Loucy (cell line): ENCODE measurements at regions not wholly inside any gene's neighbourhood (a gene's known extent, or its start where the extent isn't known, plus 50 kb on each side); places are given as distances from the start of the nearest gene placed in this dataset.

Experiments used
- H2AFZ ChIP-seq: fragments of 200-600 bp; sonication (generic); 2 replicates; pipeline ENCODE4 v1.6.0; 2016; ENCODE audit warnings: antibody characterized with exemption, mild to moderate bottlenecking, low read length, moderate library complexity
- H3F3A ChIP-seq: fragments of 200-600 bp; 2 replicates; pipeline ENCODE4 v1.6.0; 2016; ENCODE audit warnings: antibody characterized with exemption, low read depth, mild to moderate bottlenecking
- H3K27me3 ChIP-seq: fragments of 200-600 bp; sonication (generic); 2 replicates; pipeline ENCODE4 v1.6.1; 2014; ENCODE audit warnings: low read length, mild to moderate bottlenecking; ENCODE audit not compliant: insufficient read depth, poor library complexity, severe bottlenecking
- H3K36me3 ChIP-seq: fragments of 200-600 bp; sonication (generic); 2 replicates; pipeline ENCODE4 v1.6.1; 2016; ENCODE audit warnings: low read length; ENCODE audit not compliant: insufficient read depth
- H3K4me1 ChIP-seq: fragments of 200-600 bp; sonication (generic); 2 replicates; pipeline ENCODE4 v1.5.1; 2014; ENCODE audit warnings: low read length, mild to moderate bottlenecking; ENCODE audit not compliant: insufficient read depth, poor library complexity, severe bottlenecking
- H3K4me2 ChIP-seq: fragments of 200-600 bp; sonication (generic); 2 replicates; pipeline ENCODE4 v1.6.0; 2014; ENCODE audit warnings: antibody characterized with exemption, low read length, low read depth, mild to moderate bottlenecking; ENCODE audit not compliant: poor library complexity, severe bottlenecking
- H3K4me3 ChIP-seq: fragments of 200-600 bp; sonication (generic); 2 replicates; pipeline ENCODE4 v1.5.1; 2014; ENCODE audit warnings: low read length, mild to moderate bottlenecking, mixed read lengths; ENCODE audit not compliant: poor library complexity, severe bottlenecking
- H3K79me2 ChIP-seq: fragments of 200-600 bp; sonication (generic); 2 replicates; pipeline ENCODE4 v1.6.1; 2014; ENCODE audit warnings: low read length; ENCODE audit not compliant: insufficient read depth
- H3K9ac ChIP-seq: fragments of 200-600 bp; sonication (generic); 2 replicates; pipeline ENCODE4 v1.6.0; 2014; ENCODE audit warnings: mild to moderate bottlenecking, low read depth, low read length, moderate library complexity; ENCODE audit not compliant: poor library complexity, severe bottlenecking
- H3K9me2 ChIP-seq: fragments of 200-600 bp; sonication (generic); replicated peaks from 2 replicates; pipeline ENCODE4 v1.6.1; 2016; ENCODE audit warnings: low read depth, low read length, mixed read lengths
- H3K9me3 ChIP-seq: fragments of 200-600 bp; sonication (generic); 2 replicates; pipeline ENCODE4 v1.6.1; 2014; ENCODE audit warnings: mild to moderate bottlenecking, antibody characterized with exemption, low read length, low read depth; ENCODE audit not compliant: insufficient read depth
- H4K20me1 ChIP-seq: fragments of 200-600 bp; sonication (generic); 2 replicates; pipeline ENCODE4 v1.6.0; 2014; ENCODE audit warnings: antibody characterized with exemption, low read length, mild to moderate bottlenecking; ENCODE audit not compliant: insufficient read depth, poor library complexity, severe bottlenecking
- CTCF ChIP-seq: fragments of 200-600 bp; sonication (generic); conservative IDR thresholded peaks from 2 replicates; pipeline ENCODE4 v1.5.1; 2014; ENCODE audit warnings: mild to moderate bottlenecking, antibody characterized with exemption, low read length
- EZH2phosphoT487 ChIP-seq: fragments of 200-600 bp; IDR thresholded peaks from 2 replicates; pipeline ENCODE4 v1.6.1; 2018; ENCODE audit warnings: antibody characterized with exemption, mild to moderate bottlenecking, moderate library complexity, borderline replicate concordance

- Histone ChIP-seq H3K4me1 (peaks cover 87% of the 10 kb centered on the region), H3K4me3 (no peak overlapping the region), H3K27me3 (no peaks in the 10 kb centered on the region), H3K79me2 (no peaks in the 10 kb centered on the region), H3K9me2 (no peaks in the 10 kb centered on the region), H3K9me3 (no peaks in the 10 kb centered on the region), H3K4me2 (no peak overlapping the region), H3F3A (peaks cover 21% of the 10 kb centered on the region), H2AFZ (no peak overlapping the region), H3K36me3 (no peaks in the 10 kb centered on the region), H3K9ac (no peak overlapping the region), H4K20me1 (no peaks in the 10 kb centered on the region)
- TF ChIP-seq CTCF (no peak), EZH2phosphoT487 (no peak)
Measured at GRCh38 chr1:234840253-234840652, 230.3 kb upstream of the IRF2BP2 start.

GRCh38 chr1:234839663-234840062 is 229.7 kb upstream of the IRF2BP2 start:
- Histone ChIP-seq H3K4me3 (no peak overlapping the region), H3K79me2 (no peaks in the 10 kb centered on the region), H3K4me2 (no peak overlapping the region), H3K9me3 (no peaks in the 10 kb centered on the region), H3K9ac (no peak overlapping the region), H3F3A (peaks cover 16% of the 10 kb centered on the region; the same call in 1 of the 2 replicates), H2AFZ (no peak overlapping the region), H3K9me2 (no peaks in the 10 kb centered on the region), H3K27me3 (no peaks in the 10 kb centered on the region), H4K20me1 (no peaks in the 10 kb centered on the region), H3K4me1 (peaks cover 87% of the 10 kb centered on the region), H3K36me3 (no peaks in the 10 kb centered on the region)
- TF ChIP-seq CTCF (no peak), EZH2phosphoT487 (no peak)

- Histone ChIP-seq H3K4me3 (peak overlapping the region; percentile 44), H3K36me3 (no peaks in the 10 kb centered on the region), H3K9ac (peak overlapping the region; percentile 63), H3K9me2 (no peaks in the 10 kb centered on the region), H3K4me1 (peaks cover 81% of the 10 kb centered on the region), H3F3A (peaks cover 8% of the 10 kb centered on the region; the same call in 1 of the 2 replicates), H4K20me1 (no peaks in the 10 kb centered on the region), H3K27me3 (no peaks in the 10 kb centered on the region), H3K9me3 (no peaks in the 10 kb centered on the region), H2AFZ (peak overlapping the region; percentile 3; the same call in 1 of the 2 replicates), H3K4me2 (peak overlapping the region; percentile 63), H3K79me2 (no peaks in the 10 kb centered on the region)
- TF ChIP-seq EZH2phosphoT487 (no peak), CTCF (no peak)
Measured at GRCh38 chr1:234838820-234839219, 228.8 kb upstream of the IRF2BP2 start.
